Naive thymus-derived CD4-positive, alpha-beta T cell (primary cell): ENCODE measurements at regions not wholly inside any gene's neighbourhood (a gene's known extent, or its start where the extent isn't known, plus 50 kb on each side); places are given as distances from the start of the nearest gene placed in this dataset.

Experiments
- ATAC-seq: fragments of 150-1000 bp; cut with Tn5 transposase; 2 replicates; pipeline ENCODE4 v1.10.0; 2021; ENCODE audit warnings: mild to moderate bottlenecking, moderate library complexity
- CTCF ChIA-PET: fragments of 350-600 bp; sonication (Branson Sonifier 250); formaldehyde crosslinking; loops from one replicate; lab custom pipeline; 2021; ENCODE audit warnings: antibody characterized with exemption; lab: Charles Lee
- POLR2A ChIA-PET: fragments of 350-600 bp; sonication (Branson Sonifier 250); formaldehyde crosslinking; loops from one replicate; lab custom pipeline; 2021; ENCODE audit warnings: antibody characterized with exemption, inconsistent platforms; lab: Charles Lee
- DNase-seq, 9 donors: peaks; one replicate each; pipeline versions ENCODE4 v3.0.0 to v3.0.0-alpha.2; 2020 to 2022; ENCODE audit warnings: mixed read lengths in 1 of 9
- H3K27ac ChIP-seq: one replicate; pipeline ENCODE4 v1.7.0; 2013; ENCODE audit warnings: mild to moderate bottlenecking, low read depth, low read length, moderate library complexity
- H3K27me3 ChIP-seq, 2 donors: one replicate each; pipeline ENCODE4 v1.7.0; 2013; ENCODE audit warnings: low read length in 2 of 2, mild to moderate bottlenecking in 2 of 2, moderate library complexity in 2 of 2; ENCODE audit not compliant: control insufficient read depth in 2 of 2, insufficient read depth in 2 of 2
- H3K36me3 ChIP-seq, 3 experiments: 1 replicate in 2 of 3; 2 replicates in 1 of 3; pipeline ENCODE4 v1.7.0; 2013; ENCODE audit warnings: low read length in 3 of 3, mild to moderate bottlenecking in 3 of 3, moderate library complexity in 1 of 3; ENCODE audit not compliant: insufficient read depth in 3 of 3, control insufficient read depth in 2 of 3
- H3K4me1 ChIP-seq, 2 donors: one replicate each; pipeline ENCODE4 v1.7.0; 2013; ENCODE audit warnings: low read length in 2 of 2, mild to moderate bottlenecking in 2 of 2, moderate library complexity in 1 of 2; ENCODE audit not compliant: control insufficient read depth in 2 of 2, insufficient read depth in 2 of 2
- H3K4me3 ChIP-seq: 2 replicates; pipeline ENCODE4 v1.7.0; 2013; ENCODE audit warnings: mild to moderate bottlenecking, low read length
- H3K9me3 ChIP-seq, 3 experiments: 1 replicate in 2 of 3; 2 replicates in 1 of 3; pipeline ENCODE4 v1.7.0; 2013; ENCODE audit warnings: low read length in 3 of 3; ENCODE audit not compliant: control insufficient read depth in 2 of 3
- H3K27ac Mint-ChIP-seq, 9 donors: one replicate each; pipeline ENCODE4 v1.8.0; 2020 to 2022; ENCODE audit warnings: mixed read lengths in 9 of 9, mild to moderate bottlenecking in 8 of 9, moderate library complexity in 5 of 9, inconsistent platforms in 2 of 9
- H3K27me3 Mint-ChIP-seq, 5 donors: one replicate each; pipeline ENCODE4 v1.8.0; 2021 to 2022; ENCODE audit warnings: mixed read lengths in 5 of 5, mild to moderate bottlenecking in 1 of 5
- H3K36me3 Mint-ChIP-seq, 5 donors: one replicate each; pipeline ENCODE4 v1.8.0; 2020 to 2022; ENCODE audit warnings: mixed read lengths in 5 of 5, mild to moderate bottlenecking in 3 of 5, inconsistent platforms in 1 of 5
- H3K4me1 Mint-ChIP-seq, 7 donors: one replicate each; pipeline ENCODE4 v1.8.0; 2020 to 2022; ENCODE audit warnings: mixed read lengths in 7 of 7, mild to moderate bottlenecking in 3 of 7, inconsistent platforms in 1 of 7
- H3K4me3 Mint-ChIP-seq, 10 donors: one replicate each; pipeline ENCODE4 v1.8.0; 2020 to 2022; ENCODE audit warnings: mild to moderate bottlenecking in 10 of 10, mixed read lengths in 10 of 10, moderate library complexity in 6 of 10, inconsistent platforms in 2 of 10
- H3K9me3 Mint-ChIP-seq, 11 donors: one replicate each; pipeline ENCODE4 v1.8.0; 2020 to 2022; ENCODE audit warnings: mixed read lengths in 11 of 11, mild to moderate bottlenecking in 4 of 11, inconsistent platforms in 1 of 11, moderate library complexity in 1 of 11
- intact Hi-C, 2 donors: fragments of 100-400 bp; cut with micrococcal nuclease; formaldehyde crosslinking; loops; one replicate each; pipeline ENCODE4 v1.15.1; 2023

DNA sequence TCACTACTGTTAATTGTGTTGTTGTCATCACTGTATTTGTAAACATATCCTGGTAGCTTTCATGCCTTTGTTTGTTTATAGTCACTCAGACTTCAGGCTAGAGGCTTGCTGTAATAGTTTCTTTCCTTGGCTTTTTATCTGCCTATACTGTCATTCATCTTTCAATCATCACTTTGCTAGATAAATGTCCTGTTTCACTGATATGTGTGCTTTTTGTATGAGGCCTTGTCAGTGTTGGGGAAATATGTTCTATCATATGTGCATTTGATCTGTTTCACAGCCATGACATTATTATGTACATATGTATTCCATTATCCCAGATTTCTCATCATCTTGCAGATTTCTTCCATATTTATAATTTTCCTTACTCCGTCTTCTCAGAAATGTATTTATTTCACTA is 558.9 kb upstream of the LRFN5 start:
- H3K36me3 Mint-ChIP-seq = no peaks in the 10 kb centered on the region
- H3K4me3 ChIP-seq = no peak overlapping the region
- no peaks in the 10 kb centered on the region for H3K36me3 ChIP-seq
- no peak overlapping the region for H3K27ac ChIP-seq
- no peaks in the 10 kb centered on the region for H3K4me1 ChIP-seq
- intact Hi-C loops = no loop called here
- H3K4me1 Mint-ChIP-seq = no peaks in the 10 kb centered on the region
- H3K4me3 Mint-ChIP-seq = no peak overlapping the region
- ChIA-PET POLR2A (no interaction called here), CTCF (no interaction called here)
- no peak overlapping the region for H3K27ac Mint-ChIP-seq
- DNase-seq (no peak), ATAC-seq (no peak)
- no peaks in the 10 kb centered on the region for H3K27me3 Mint-ChIP-seq
- H3K9me3 Mint-ChIP-seq = peaks cover 0 to 5% (median 0%) of the 10 kb centered on the region in 11 donors
- H3K27me3 ChIP-seq = no peaks in the 10 kb centered on the region
- no peaks in the 10 kb centered on the region for H3K9me3 ChIP-seq

GRCh38 chr14:41037388-41037787 is 569.3 kb upstream of the LRFN5 start:
- ATAC-seq (no peak), DNase-seq (no peak)
- Mint-ChIP-seq H3K4me3 (no peak overlapping the region), H3K27ac (no peak overlapping the region), H3K9me3 (peaks cover 0 to 11% (median 0%) of the 10 kb centered on the region in 11 donors), H3K27me3 (no peaks in the 10 kb centered on the region), H3K4me1 (no peaks in the 10 kb centered on the region), H3K36me3 (no peaks in the 10 kb centered on the region)
- no peaks in the 10 kb centered on the region for H3K4me1 ChIP-seq
- no peaks in the 10 kb centered on the region for H3K27me3 ChIP-seq
- no peak overlapping the region for H3K27ac ChIP-seq
- H3K9me3 ChIP-seq = peaks cover 0 to 5% (median 0%) of the 10 kb centered on the region in 3 experiments
- intact Hi-C loops = no loop called here
- H3K4me3 ChIP-seq = no peak overlapping the region
- ChIA-PET CTCF (no interaction called here), POLR2A (no interaction called here)
- H3K36me3 ChIP-seq = no peaks in the 10 kb centered on the region

GRCh38 chr14:41034969-41035368 is 571.7 kb upstream of the LRFN5 start:
- CTCF ChIA-PET = no interaction called here
- intact Hi-C loops = no loop called here
- no peak for ATAC-seq

DNA sequence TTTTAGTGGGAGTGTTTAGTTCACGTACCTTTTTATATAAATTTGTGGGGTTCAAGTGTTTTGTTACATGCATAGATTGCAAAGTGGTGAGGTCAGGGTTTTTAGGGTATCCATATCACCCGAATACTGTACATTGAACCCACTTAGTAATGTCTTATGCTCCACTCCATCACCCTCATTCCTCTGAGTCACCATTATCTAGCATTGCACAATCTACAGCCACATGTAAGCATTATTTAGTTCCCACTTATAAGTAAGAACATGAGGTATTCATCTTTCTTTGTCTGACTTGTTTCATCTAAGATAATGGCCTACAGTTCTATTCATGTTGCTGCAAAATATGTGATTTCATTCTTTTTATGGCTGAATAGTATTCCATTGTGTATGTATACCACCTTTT is 583.7 kb upstream of the LRFN5 start:
- Mint-ChIP-seq H3K27ac (no peak overlapping the region), H3K36me3 (no peaks in the 10 kb centered on the region), H3K4me1 (no peaks in the 10 kb centered on the region), H3K4me3 (no peak overlapping the region), H3K27me3 (no peaks in the 10 kb centered on the region), H3K9me3 (peaks cover 0 to 9% (median 3%) of the 10 kb centered on the region in 11 donors)
- DNase-seq (no peak), ATAC-seq (no peak)
- Histone ChIP-seq H3K9me3 (no peaks in the 10 kb centered on the region), H3K27ac (no peak overlapping the region), H3K4me3 (no peak overlapping the region), H3K36me3 (no peaks in the 10 kb centered on the region), H3K27me3 (no peaks in the 10 kb centered on the region), H3K4me1 (no peaks in the 10 kb centered on the region)
- ChIA-PET POLR2A (no interaction called here), CTCF (no interaction called here)
- intact Hi-C loops = no loop called here

More at GRCh38 chr14:41034969-41035368, 571.7 kb upstream of the LRFN5 start:
- Histone ChIP-seq H3K36me3 (no peaks in the 10 kb centered on the region), H3K9me3 (peaks cover 0 to 5% (median 0%) of the 10 kb centered on the region in 3 experiments), H3K27ac (no peak overlapping the region), H3K27me3 (no peaks in the 10 kb centered on the region), H3K4me3 (no peak overlapping the region), H3K4me1 (no peaks in the 10 kb centered on the region)
- no peak overlapping the region for H3K27ac Mint-ChIP-seq
- no peaks in the 10 kb centered on the region for H3K27me3 Mint-ChIP-seq
- no peak for DNase-seq
- no peak overlapping the region for H3K4me3 Mint-ChIP-seq
- peaks cover 0 to 15% (median 2%) of the 10 kb centered on the region in 11 donors for H3K9me3 Mint-ChIP-seq
- POLR2A ChIA-PET = no interaction called here
- H3K36me3 Mint-ChIP-seq = no peaks in the 10 kb centered on the region
- H3K4me1 Mint-ChIP-seq = no peaks in the 10 kb centered on the region

GRCh38 chr14:41016213-41016612 is 590.5 kb upstream of the LRFN5 start:
- H3K4me3 Mint-ChIP-seq = no peak overlapping the region
- H3K27ac Mint-ChIP-seq = no peak overlapping the region
- ATAC-seq = no peak
- intact Hi-C loops = no loop called here
- CTCF ChIA-PET = no interaction called here
- DNase-seq = no peak
- no peaks in the 10 kb centered on the region for H3K36me3 ChIP-seq
- H3K27me3 Mint-ChIP-seq = no peaks in the 10 kb centered on the region
- POLR2A ChIA-PET = no interaction called here
- H3K27ac ChIP-seq = no peak overlapping the region
- no peaks in the 10 kb centered on the region for H3K4me1 Mint-ChIP-seq
- H3K36me3 Mint-ChIP-seq = no peaks in the 10 kb centered on the region
- no peak overlapping the region for H3K4me3 ChIP-seq
- H3K9me3 Mint-ChIP-seq = peaks cover 0 to 7% (median under 1%) of the 10 kb centered on the region in 11 donors
- H3K4me1 ChIP-seq = no peaks in the 10 kb centered on the region
- H3K9me3 ChIP-seq = no peaks in the 10 kb centered on the region
- H3K27me3 ChIP-seq = no peaks in the 10 kb centered on the region

- DNase-seq (no peak), ATAC-seq (no peak)
- Mint-ChIP-seq H3K9me3 (peaks cover 0 to 10% (median 0%) of the 10 kb centered on the region in 11 donors), H3K27me3 (no peaks in the 10 kb centered on the region), H3K4me3 (no peak overlapping the region), H3K36me3 (no peaks in the 10 kb centered on the region), H3K4me1 (no peaks in the 10 kb centered on the region), H3K27ac (no peak overlapping the region)
- POLR2A ChIA-PET = no interaction called here
- CTCF ChIA-PET = no interaction called here
- Histone ChIP-seq H3K4me3 (no peak overlapping the region), H3K9me3 (no peaks in the 10 kb centered on the region), H3K27me3 (no peaks in the 10 kb centered on the region), H3K36me3 (no peaks in the 10 kb centered on the region), H3K27ac (no peak overlapping the region), H3K4me1 (no peaks in the 10 kb centered on the region)
- intact Hi-C loops = no loop called here
Observed at GRCh38 chr14:41000350-41000749, 606.3 kb upstream of the LRFN5 start.

DNA sequence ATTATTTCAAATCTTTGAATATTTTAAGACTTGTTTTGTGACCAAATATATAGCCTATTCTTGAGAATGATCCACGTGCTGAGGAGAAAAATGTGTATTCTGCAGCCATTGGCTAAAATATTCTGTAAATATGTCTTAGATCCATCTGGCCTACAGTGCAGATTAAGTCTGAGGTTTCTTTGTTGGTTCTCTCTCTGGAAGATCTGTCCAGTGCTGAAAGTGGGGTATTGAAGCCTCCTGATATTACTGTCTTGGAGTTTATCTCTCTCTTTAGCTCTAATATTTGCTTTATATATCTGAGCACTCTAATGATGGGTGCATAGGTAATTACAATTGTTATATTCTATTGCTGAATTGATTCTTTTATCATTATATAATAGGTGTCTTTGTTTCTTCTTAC is 617.4 kb upstream of the LRFN5 start:
- no peaks in the 10 kb centered on the region for H3K36me3 ChIP-seq
- POLR2A ChIA-PET = no interaction called here
- no peak overlapping the region for H3K27ac ChIP-seq
- no peak for DNase-seq
- no peaks in the 10 kb centered on the region for H3K4me1 Mint-ChIP-seq
- no peak overlapping the region for H3K4me3 ChIP-seq
- no peaks in the 10 kb centered on the region for H3K4me1 ChIP-seq
- H3K27ac Mint-ChIP-seq = no peak overlapping the region
- intact Hi-C loops = no loop called here
- no peaks in the 10 kb centered on the region for H3K27me3 Mint-ChIP-seq
- H3K27me3 ChIP-seq = no peaks in the 10 kb centered on the region
- ATAC-seq = no peak
- H3K4me3 Mint-ChIP-seq = no peak overlapping the region
- H3K9me3 ChIP-seq = no peaks in the 10 kb centered on the region
- peaks cover 3 to 44% (median 15%) of the 10 kb centered on the region in 11 donors for H3K9me3 Mint-ChIP-seq
- no peaks in the 10 kb centered on the region for H3K36me3 Mint-ChIP-seq
- CTCF ChIA-PET = no interaction called here
